Kidney (tissue), 13 donors: ENCODE measurements at regions not wholly inside any gene's neighbourhood (a gene's known extent, or its start where the extent isn't known, plus 50 kb on each side); places are given as distances from the start of the nearest gene placed in this dataset.

Experiments
- DNase-seq, 5 donors: peaks; one replicate each; pipeline ENCODE4 v3.0.0-alpha.2; 2013 to 2020
- FAIRE-seq: peaks from 2 replicates; lab custom pipeline; 2012; peaks lifted over from hg19 to GRCh38; lab: Jason Lieb, UNC
- H3K27ac ChIP-seq, 2 donors: one replicate each; pipeline ENCODE4 v1.7.0; 2013; ENCODE audit warnings: low read depth in 2 of 2, low read length in 2 of 2, inconsistent platforms in 1 of 2
- H3K27me3 ChIP-seq: one replicate; pipeline ENCODE4 v1.7.1; 2013; ENCODE audit warnings: low read length, inconsistent platforms; ENCODE audit not compliant: control insufficient read depth, insufficient read depth
- H3K36me3 ChIP-seq, 3 donors: one replicate each; pipeline versions ENCODE4 v1.7.0 to v1.7.1; 2013; ENCODE audit warnings: low read length in 3 of 3, control low read depth in 1 of 3, inconsistent platforms in 1 of 3; ENCODE audit not compliant: insufficient read depth in 3 of 3, control insufficient read depth in 2 of 3
- H3K4me1 ChIP-seq, 3 donors: one replicate each; pipeline versions ENCODE4 v1.7.0 to v1.7.1; 2013; ENCODE audit warnings: low read length in 3 of 3, inconsistent platforms in 1 of 3, low read depth in 1 of 3; ENCODE audit not compliant: control insufficient read depth in 2 of 3, insufficient read depth in 2 of 3
- H3K4me3 ChIP-seq, 3 donors: one replicate each; pipeline versions ENCODE4 v1.7.0 to v1.8.1; 2013; ENCODE audit warnings: low read length in 3 of 3, control low read depth in 1 of 3, inconsistent platforms in 1 of 3
- H3K9ac ChIP-seq, 3 donors: one replicate each; pipeline versions ENCODE4 v1.7.0 to v1.7.1; 2013; ENCODE audit warnings: low read length in 3 of 3, control low read depth in 1 of 3, inconsistent platforms in 1 of 3
- H3K9me3 ChIP-seq, 3 donors: one replicate each; pipeline versions ENCODE4 v1.7.0 to v1.7.1; 2013; ENCODE audit warnings: low read length in 3 of 3, control low read depth in 1 of 3, inconsistent platforms in 1 of 3; ENCODE audit not compliant: control insufficient read depth in 2 of 3, insufficient read depth in 1 of 3
- CTCF ChIP-seq: IDR thresholded peaks from 3 replicates; pipeline ENCODE4 v1.5.1; 2012; ENCODE audit warnings: mild to moderate bottlenecking, moderate library complexity, borderline replicate concordance; ENCODE audit not compliant: insufficient read depth; ENCODE audit errors: extremely low read depth
- intact Hi-C: fragments of 100-400 bp; cut with DNase I; formaldehyde crosslinking; loops from one replicate; pipeline ENCODE4 v1.11.1; 2022
- donor health status: control.
- donor health status: control.
- donor health status: control.
- donor health status: control.
- donor health status: control.
- donor health status: DM: yes; HTN: yes; CAD: no.
- donor health status: Normal renal cell carcinoma (clear cell type).

GRCh38 chr2:142756430-142756829, 121.0 kb upstream of the KYNU start:
- FAIRE-seq (no peak), DNase-seq (no peak)
- no peak for TF ChIP-seq CTCF
- intact Hi-C loops, result no loop called here
- H3K9me3 ChIP-seq, result no peaks in the 10 kb centered on the region
- no peaks in the 10 kb centered on the region for H3K27me3 ChIP-seq
- H3K27ac ChIP-seq, result no peak overlapping the region
- H3K4me3 ChIP-seq, result no peak overlapping the region
- H3K36me3 ChIP-seq, result no peaks in the 10 kb centered on the region
- no peak overlapping the region for H3K9ac ChIP-seq
- no peaks in the 10 kb centered on the region for H3K4me1 ChIP-seq

DNA sequence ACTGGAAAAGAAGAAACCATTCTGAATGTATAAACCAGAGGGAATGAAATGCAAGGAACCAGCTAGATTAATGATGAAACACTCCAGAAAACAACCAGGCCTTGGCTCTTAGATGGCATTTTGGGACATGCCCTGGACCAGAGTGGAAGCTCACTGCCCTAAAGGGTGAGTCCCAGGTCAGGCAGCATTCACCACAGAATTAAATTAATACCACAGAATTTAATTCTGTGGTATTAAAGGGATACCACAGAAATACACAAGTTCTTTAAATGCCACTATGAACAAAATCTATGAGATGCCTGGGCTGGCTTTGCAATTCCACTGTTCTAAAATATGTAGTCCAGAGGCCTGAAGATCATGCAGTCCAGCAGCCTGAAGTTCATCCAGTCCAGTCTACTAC, 122.3 kb upstream of the KYNU start:
- H3K9me3 ChIP-seq, result no peaks in the 10 kb centered on the region
- no peaks in the 10 kb centered on the region for H3K27me3 ChIP-seq
- H3K36me3 ChIP-seq, result no peaks in the 10 kb centered on the region
- H3K9ac ChIP-seq, result no peak overlapping the region
- no peaks in the 10 kb centered on the region for H3K4me1 ChIP-seq
- H3K4me3 ChIP-seq, result no peak overlapping the region
- H3K27ac ChIP-seq, result no peak overlapping the region
- FAIRE-seq (no peak), DNase-seq (no peak)
- TF ChIP-seq CTCF, result no peak
- intact Hi-C loops, result no loop called here

- no peak for TF ChIP-seq CTCF
- Histone ChIP-seq H3K9me3 (no peaks in the 10 kb centered on the region), H3K27ac (no peak overlapping the region), H3K4me3 (no peak overlapping the region), H3K9ac (no peak overlapping the region), H3K27me3 (no peaks in the 10 kb centered on the region), H3K4me1 (no peaks in the 10 kb centered on the region), H3K36me3 (no peaks in the 10 kb centered on the region)
- FAIRE-seq (no peak), DNase-seq (peak in 1 of 5 donors; percentile 4)
- intact Hi-C loops, result no loop called here
Measured at GRCh38 chr2:142754182-142754581, 123.3 kb upstream of the KYNU start.

GRCh38 chr2:142750858-142751257, 126.6 kb upstream of the KYNU start:
- intact Hi-C loops, result no loop called here
- Histone ChIP-seq H3K4me3 (no peak overlapping the region), H3K4me1 (no peaks in the 10 kb centered on the region), H3K27ac (no peak overlapping the region), H3K36me3 (no peaks in the 10 kb centered on the region), H3K9ac (no peak overlapping the region), H3K27me3 (no peaks in the 10 kb centered on the region), H3K9me3 (no peaks in the 10 kb centered on the region)
- peak in 1 of 5 donors; percentile 1 for DNase-seq
- no peak for TF ChIP-seq CTCF
- FAIRE-seq, result no peak
